Retinal pigment epithelial cell (primary cell): ENCODE measurements at regions not wholly inside any gene's neighbourhood (a gene's known extent, or its start where the extent isn't known, plus 50 kb on each side); places are given as distances from the start of the nearest gene placed in this dataset.
A peak's percentile ranks its signal among the peaks of the same experiment; 100 is the strongest.

Experiments
- DNase-seq: peaks from one replicate; pipeline ENCODE4 v3.0.0-alpha.2; 2010; ENCODE audit warnings: low read depth
- H3K4me3 ChIP-seq: 2 replicates; pipeline ENCODE4 v1.5.1; 2011; ENCODE audit warnings: mild to moderate bottlenecking, low read length, control low read depth, moderate library complexity
- TF ChIP-seq, protein P1 (sequence below): conservative IDR thresholded peaks from 2 replicates; pipeline ENCODE4 v1.5.1; 2011; ENCODE audit warnings: low read depth, low read length, control low read depth, inconsistent platforms

DNA sequence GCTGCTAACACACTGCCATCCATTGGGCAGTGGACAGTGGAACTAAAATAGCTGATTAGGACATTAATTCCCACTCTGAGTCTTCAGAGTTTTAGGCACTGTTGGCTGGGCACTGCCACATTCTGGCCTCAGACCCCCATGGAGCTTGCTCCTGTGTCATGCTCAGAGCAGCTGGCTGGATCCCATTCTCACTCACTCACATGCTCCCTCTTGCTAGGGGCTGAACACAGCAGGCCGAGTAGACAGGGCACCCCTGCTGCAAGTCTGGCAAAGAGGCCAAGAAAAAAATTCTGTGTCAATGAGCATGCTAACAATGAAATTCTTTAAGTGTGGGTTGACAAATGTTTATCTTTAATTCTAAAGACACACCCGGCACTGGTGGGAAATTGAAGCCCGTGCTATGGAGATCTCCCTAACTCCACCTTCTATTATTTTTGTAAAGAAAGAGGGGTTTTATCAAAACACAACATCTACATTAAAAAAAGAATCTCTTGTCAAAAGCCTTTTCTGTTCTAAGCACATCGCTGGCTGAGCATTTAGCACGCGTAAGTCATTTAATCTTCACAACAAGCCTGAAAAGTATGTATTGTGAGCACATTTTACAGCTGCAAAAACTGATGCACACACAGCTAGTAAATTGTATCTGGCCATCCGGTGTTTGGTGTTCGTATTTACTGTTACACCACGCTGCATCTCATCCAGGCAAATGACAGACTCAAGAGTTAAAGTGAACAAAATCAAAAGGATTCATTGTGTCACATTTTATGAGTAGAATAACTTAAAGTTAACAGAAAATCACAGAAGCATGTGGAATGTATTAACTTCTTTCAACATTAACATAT is 362.1 kb downstream of the PLOD2 start:
- TF ChIP-seq, protein P1, sequence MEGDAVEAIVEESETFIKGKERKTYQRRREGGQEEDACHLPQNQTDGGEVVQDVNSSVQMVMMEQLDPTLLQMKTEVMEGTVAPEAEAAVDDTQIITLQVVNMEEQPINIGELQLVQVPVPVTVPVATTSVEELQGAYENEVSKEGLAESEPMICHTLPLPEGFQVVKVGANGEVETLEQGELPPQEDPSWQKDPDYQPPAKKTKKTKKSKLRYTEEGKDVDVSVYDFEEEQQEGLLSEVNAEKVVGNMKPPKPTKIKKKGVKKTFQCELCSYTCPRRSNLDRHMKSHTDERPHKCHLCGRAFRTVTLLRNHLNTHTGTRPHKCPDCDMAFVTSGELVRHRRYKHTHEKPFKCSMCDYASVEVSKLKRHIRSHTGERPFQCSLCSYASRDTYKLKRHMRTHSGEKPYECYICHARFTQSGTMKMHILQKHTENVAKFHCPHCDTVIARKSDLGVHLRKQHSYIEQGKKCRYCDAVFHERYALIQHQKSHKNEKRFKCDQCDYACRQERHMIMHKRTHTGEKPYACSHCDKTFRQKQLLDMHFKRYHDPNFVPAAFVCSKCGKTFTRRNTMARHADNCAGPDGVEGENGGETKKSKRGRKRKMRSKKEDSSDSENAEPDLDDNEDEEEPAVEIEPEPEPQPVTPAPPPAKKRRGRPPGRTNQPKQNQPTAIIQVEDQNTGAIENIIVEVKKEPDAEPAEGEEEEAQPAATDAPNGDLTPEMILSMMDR, result no peak
- DNase-seq, result no peak
- no peak overlapping the region for H3K4me3 ChIP-seq

DNA sequence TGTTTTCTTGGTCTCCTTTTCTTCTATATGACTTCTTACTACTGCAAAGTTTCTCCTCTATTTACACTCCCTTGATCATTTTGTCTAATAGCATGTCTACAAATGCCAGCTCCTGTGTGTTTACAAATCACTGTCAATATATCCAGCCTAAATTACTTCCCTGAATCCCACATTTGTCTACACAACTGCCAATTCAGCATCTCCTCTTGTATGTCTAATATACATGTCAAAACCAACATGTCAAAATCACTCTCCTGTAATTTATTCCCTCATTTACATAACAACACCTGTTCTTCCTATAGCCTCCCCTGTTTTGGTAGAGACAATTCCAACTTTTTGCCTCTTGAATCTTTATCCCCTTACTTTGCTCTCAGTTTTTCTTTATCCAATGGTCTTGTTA is 359.3 kb downstream of the PLOD2 start:
- DNase-seq, result no peak
- TF ChIP-seq, protein P1, result no peak
- no peak overlapping the region for H3K4me3 ChIP-seq

DNA sequence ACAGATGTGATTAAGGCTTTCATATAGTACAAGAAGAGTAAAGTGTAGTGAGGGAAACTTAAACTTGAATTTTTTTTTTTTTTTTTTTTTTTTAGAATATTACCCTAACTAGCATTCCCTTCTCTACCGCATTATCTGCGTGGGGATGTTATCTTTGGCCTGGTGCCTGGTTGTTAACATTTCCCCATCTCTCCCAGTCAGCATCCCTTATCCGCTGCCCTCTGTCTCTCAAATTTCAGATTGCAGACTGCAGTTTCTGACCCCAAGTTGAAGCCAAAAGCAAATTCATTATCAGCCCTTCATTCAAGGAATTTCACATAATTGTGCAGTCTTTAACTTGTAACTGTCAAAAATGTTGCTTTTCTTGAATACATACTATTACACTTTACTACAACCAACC is 353.0 kb downstream of the PLOD2 start:
- H3K4me3 ChIP-seq, result no peak overlapping the region
- DNase-seq, result no peak
- TF ChIP-seq, protein P1, result peak; percentile 55

DNA sequence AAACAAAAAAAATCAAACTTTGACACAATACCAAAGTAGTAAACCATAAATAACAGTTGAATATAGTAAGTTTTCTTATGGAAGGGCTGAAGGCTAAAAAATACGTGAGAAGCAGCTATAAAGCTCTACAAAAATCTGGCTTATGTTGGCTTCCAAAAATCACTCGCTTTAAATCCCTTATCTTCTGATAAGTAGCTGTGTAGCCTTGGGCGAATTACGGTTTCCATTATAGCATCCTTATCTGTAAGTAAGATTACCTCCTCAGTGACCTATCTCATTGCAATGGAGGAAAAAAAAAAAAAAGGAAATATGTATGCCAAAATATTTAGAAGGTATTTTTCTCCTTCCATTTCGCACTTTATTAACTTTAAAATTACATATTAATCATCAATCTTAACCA is 348.6 kb downstream of the PLOD2 start:
- no peak for DNase-seq
- no peak overlapping the region for H3K4me3 ChIP-seq
- TF ChIP-seq, protein P1, result no peak

DNA sequence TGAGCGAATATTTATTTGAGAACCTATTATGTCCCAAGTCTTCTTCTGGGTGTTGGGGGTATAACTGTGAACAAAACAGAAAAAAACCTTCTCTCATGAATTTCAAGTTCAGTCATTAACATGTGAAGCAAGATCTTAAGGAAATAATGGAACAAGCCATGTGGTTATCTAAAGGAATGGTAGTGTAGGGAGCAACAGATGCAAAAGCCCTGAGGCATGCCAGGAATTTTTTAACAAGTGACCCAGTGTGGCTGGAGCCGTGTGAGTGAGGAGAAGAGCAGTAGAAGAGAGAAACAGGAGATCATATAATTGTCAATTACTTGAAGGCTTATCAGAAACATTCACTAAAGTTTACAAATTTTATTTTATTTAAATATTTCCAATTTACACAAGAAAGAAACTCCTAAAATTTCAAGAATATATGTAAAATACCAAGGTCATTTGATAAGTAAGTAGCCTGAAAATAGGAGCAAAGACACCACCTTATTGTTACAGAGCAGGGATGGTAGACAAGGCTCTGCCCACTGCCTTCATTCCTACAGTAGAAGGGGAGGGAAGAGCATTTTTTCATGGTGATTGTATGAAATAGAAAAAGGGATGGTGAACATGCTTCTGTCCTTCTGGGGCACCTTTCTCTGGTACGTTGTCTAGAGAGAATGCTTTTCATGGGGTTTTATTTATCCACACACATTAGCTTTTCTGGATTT is 345.1 kb downstream of the PLOD2 start:
- no peak overlapping the region for H3K4me3 ChIP-seq
- no peak for DNase-seq
- TF ChIP-seq, protein P1, result no peak

DNA sequence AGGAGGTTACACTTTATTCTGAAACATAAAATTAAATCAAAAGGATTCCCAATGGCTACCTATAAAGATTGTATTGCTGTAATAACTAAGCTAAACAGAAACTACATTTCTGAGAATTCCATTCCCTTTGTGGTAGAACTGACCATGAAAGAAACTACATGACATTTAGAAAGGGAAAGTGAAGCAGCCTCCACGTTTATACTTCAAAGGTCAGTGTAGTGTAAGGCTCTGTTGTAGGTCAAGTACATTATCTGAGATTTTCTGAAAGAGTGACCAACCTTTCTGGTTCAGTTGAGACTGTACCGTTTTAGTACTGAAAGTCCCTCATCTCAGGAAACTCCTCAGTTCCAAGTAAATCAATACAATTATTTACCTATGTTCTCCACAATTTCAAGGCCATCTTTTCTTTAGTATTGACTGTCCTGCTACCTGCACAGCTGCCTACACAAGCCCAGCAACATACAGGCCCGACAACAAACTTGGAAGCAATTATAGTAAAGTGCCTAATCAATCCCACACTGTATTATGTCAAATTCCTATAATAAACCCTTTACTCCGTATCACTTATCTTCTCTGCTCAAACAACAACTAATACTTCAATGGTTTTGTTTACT is 343.0 kb downstream of the PLOD2 start:
- no peak for DNase-seq
- TF ChIP-seq, protein P1, result no peak
- H3K4me3 ChIP-seq, result no peak overlapping the region

DNA sequence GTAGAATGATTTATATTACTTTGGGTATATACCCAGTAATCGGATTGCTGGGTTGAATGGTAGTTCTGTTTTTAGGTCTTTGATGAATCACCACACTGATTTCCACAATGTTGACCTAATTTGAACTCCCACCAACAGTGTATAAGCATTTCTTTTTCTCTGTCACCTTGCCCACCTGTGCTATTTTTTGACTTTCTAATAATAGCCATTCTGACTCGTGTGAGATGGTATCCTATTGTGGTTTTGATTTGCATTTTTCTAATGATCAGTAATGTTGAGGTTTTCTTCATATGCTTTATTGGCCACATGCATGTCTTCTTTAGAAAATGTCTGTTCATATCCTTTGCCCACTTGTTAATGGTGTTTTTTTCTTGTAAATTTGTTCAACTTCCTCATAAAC is 340.8 kb downstream of the PLOD2 start:
- H3K4me3 ChIP-seq, result no peak overlapping the region
- no peak for DNase-seq
- TF ChIP-seq, protein P1, result no peak
